ENCODE measurements at regions not wholly inside any gene's neighbourhood (a gene's known extent, or its start where the extent isn't known, plus 50 kb on each side); places are given as distances from the start of the nearest gene placed in this dataset.

DNA sequence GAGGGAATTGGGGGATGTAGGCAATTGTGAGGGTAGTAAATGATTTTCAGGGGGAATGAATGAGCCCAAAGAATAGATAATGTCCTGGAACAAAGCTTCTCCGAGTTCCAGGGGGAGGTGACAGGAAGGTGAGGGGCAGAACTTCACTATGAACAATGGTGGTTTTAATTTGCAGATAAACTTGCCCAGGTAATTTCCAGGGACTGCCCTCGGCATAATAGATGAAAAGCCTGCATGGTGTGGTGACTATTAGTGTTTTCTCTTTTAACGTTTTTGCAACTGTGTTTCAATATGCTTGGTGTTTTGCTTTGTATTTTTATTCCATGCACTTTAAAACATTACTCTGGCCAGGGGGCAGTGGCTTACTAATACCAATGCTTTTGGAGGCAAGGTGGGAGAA, 325.2 kb upstream of the RGS6 start:
- Histone ChIP-seq H3K9me3 (no peaks in the 10 kb centered on the region), H3K4me3 (no peak overlapping the region), H3K27ac (no peak overlapping the region), H3K27me3 (no peaks in the 10 kb centered on the region), H3K4me1 (peaks cover 0 to 8% (median 4%) of the 10 kb centered on the region in 4 donors), H3K36me3 (no peaks in the 10 kb centered on the region)
- no peak for DNase-seq
- TF ChIP-seq EP300 (IDR thresholded peaks at IDR 0.05): no peak
- TF ChIP-seq POLR2A (IDR thresholded peaks at IDR 0.05): no peak
- no peak for TF ChIP-seq POLR2AphosphoS5 (IDR thresholded peaks at IDR 0.05)
- TF ChIP-seq, protein P1, sequence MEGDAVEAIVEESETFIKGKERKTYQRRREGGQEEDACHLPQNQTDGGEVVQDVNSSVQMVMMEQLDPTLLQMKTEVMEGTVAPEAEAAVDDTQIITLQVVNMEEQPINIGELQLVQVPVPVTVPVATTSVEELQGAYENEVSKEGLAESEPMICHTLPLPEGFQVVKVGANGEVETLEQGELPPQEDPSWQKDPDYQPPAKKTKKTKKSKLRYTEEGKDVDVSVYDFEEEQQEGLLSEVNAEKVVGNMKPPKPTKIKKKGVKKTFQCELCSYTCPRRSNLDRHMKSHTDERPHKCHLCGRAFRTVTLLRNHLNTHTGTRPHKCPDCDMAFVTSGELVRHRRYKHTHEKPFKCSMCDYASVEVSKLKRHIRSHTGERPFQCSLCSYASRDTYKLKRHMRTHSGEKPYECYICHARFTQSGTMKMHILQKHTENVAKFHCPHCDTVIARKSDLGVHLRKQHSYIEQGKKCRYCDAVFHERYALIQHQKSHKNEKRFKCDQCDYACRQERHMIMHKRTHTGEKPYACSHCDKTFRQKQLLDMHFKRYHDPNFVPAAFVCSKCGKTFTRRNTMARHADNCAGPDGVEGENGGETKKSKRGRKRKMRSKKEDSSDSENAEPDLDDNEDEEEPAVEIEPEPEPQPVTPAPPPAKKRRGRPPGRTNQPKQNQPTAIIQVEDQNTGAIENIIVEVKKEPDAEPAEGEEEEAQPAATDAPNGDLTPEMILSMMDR (IDR thresholded peaks at IDR 0.05): no peak
- WGBS, 2 donors: 72 to 81% methylated on average over 3 of the region's 3 CpGs
- intact Hi-C loops (cut with DNase I): no loop called here

DNA sequence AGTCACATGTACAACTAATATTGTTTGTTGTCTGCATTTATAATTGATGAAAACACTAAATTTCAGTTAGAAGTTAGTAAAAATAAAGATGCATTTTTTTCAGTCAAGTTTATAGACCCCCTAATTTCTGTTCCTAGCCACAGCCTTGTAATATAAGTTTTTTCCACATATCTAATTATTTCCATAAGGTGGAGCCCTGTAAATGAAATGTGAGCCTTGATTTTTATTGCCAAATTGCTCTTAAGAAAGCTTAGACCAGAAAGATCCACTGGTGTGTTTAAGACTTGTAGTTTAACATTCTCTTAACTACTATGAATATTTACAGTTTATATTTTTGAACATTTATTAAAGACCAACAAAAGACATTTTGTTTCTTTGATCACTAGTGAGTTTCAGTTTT, 322.1 kb upstream of the RGS6 start:
- no peak overlapping the region for H3K4me3 ChIP-seq
- DNase-seq: no peak
- H3K27ac ChIP-seq: no peak overlapping the region
- H3K36me3 ChIP-seq: no peaks in the 10 kb centered on the region
- H3K4me1 ChIP-seq: peaks cover 0 to 8% (median 4%) of the 10 kb centered on the region in 4 donors
- H3K9me3 ChIP-seq: no peaks in the 10 kb centered on the region
- intact Hi-C loops (cut with DNase I): no loop called here
- TF ChIP-seq POLR2A (IDR thresholded peaks at IDR 0.05) (no peak), POLR2AphosphoS5 (IDR thresholded peaks at IDR 0.05) (no peak), EP300 (IDR thresholded peaks at IDR 0.05) (no peak)
- TF ChIP-seq, protein P1 (IDR thresholded peaks at IDR 0.05): no peak
- no peaks in the 10 kb centered on the region for H3K27me3 ChIP-seq

DNA sequence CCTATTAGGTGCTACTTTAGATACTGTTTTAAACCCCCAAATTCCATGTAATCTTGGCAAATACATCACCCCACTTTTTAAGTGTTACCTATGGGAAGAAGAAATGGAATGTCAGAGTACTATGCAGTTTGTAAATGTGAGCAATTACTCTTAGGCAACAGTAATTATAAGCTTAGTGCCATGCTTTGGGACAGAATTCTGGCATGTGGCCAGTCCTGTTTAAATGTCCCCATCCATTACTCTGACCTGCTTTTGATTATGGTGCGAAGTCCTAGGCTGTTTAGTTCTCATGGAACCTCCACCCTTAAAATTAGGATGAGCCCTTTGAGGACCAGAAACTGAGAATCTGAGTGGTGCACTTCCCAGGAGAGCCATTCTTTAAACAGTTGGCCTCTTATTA, 321.4 kb upstream of the RGS6 start:
- no peaks in the 10 kb centered on the region for H3K36me3 ChIP-seq
- peaks cover 0 to 8% (median 4%) of the 10 kb centered on the region in 4 donors for H3K4me1 ChIP-seq
- intact Hi-C loops (cut with DNase I): no loop called here
- no peaks in the 10 kb centered on the region for H3K27me3 ChIP-seq
- 63 to 86% methylated on average over 1 of the region's 1 CpG for WGBS, 2 donors
- H3K9me3 ChIP-seq: no peaks in the 10 kb centered on the region
- H3K4me3 ChIP-seq: no peak overlapping the region
- H3K27ac ChIP-seq: no peak overlapping the region
- TF ChIP-seq POLR2A (IDR thresholded peaks at IDR 0.05): no peak
- TF ChIP-seq, protein P1 (IDR thresholded peaks at IDR 0.05): no peak
- no peak for TF ChIP-seq EP300 (IDR thresholded peaks at IDR 0.05)
- TF ChIP-seq POLR2AphosphoS5 (IDR thresholded peaks at IDR 0.05): no peak
- no peak for DNase-seq

DNA sequence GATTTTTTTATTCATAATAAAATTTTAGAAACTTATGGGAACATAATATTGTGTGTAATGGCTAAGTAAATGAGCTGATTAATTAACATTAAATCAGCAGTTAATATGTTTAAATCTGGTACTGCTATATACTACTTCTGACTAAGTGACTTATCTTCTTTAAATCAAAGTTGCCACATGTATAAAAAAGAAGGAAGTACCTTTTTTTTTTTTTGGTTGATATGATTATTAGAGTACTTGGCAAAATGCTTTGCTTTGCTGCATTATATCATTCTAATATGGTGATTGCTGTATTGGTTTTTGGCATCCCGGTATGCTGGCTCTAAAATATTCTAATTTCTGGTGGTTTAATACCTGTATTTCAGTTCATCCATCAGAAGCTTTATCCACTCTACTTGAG, 319.1 kb upstream of the RGS6 start:
- no peak for DNase-seq
- intact Hi-C loops (cut with DNase I): no loop called here
- Histone ChIP-seq H3K27ac (no peak overlapping the region), H3K9me3 (no peaks in the 10 kb centered on the region), H3K4me3 (no peak overlapping the region), H3K27me3 (no peaks in the 10 kb centered on the region), H3K4me1 (peaks cover 0 to 8% (median 4%) of the 10 kb centered on the region in 4 donors), H3K36me3 (no peaks in the 10 kb centered on the region)
- WGBS, 2 donors: 90 to 100% methylated on average over 1 of the region's 1 CpG
- TF ChIP-seq POLR2A (IDR thresholded peaks at IDR 0.05): no peak
- TF ChIP-seq POLR2AphosphoS5 (IDR thresholded peaks at IDR 0.05): no peak
- TF ChIP-seq EP300 (IDR thresholded peaks at IDR 0.05): no peak
- TF ChIP-seq, protein P1 (IDR thresholded peaks at IDR 0.05): no peak

DNA sequence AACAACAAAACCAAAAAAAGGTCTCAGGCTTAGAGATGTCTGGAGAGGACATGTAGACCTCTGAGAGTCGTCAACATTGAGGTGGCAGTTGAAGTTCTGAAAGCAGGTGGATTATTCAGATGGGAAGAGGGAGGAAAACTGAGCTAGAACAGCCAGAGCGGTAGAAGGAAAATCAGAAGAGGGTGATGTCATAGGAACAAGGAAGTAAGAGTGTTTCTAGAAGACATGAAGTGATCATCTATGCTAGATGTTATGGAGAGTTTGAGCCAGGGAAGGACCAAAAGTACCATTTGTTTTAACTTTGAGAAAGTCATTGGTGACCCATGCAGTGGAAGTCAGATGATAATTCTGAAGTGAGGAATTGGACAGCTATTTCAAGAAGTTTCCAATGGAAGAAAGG, 316.2 kb upstream of the RGS6 start:
- Histone ChIP-seq H3K27ac (no peak overlapping the region), H3K4me1 (peaks cover 0 to under 1% (median 0%) of the 10 kb centered on the region in 4 donors), H3K36me3 (peaks cover 0 to 10% (median 0%) of the 10 kb centered on the region in 4 donors), H3K27me3 (no peaks in the 10 kb centered on the region), H3K4me3 (no peak overlapping the region), H3K9me3 (no peaks in the 10 kb centered on the region)
- 94 to 97% methylated on average over 2 of the region's 2 CpGs for WGBS, 2 donors
- no peak for DNase-seq
- TF ChIP-seq POLR2A (IDR thresholded peaks at IDR 0.05) (no peak), EP300 (IDR thresholded peaks at IDR 0.05) (no peak), POLR2AphosphoS5 (IDR thresholded peaks at IDR 0.05) (no peak)
- TF ChIP-seq, protein P1 (IDR thresholded peaks at IDR 0.05): no peak
- intact Hi-C loops (cut with DNase I): no loop called here

All from sigmoid colon (tissue), 6 donors.